Brain microvascular endothelial cell (primary cell): ENCODE measurements at regions not wholly inside any gene's neighbourhood (a gene's known extent, or its start where the extent isn't known, plus 50 kb on each side); places are given as distances from the start of the nearest gene placed in this dataset.

Experiments used
- DNase-seq: peaks from one replicate; pipeline ENCODE4 v3.0.0-alpha.2; 2020
- H3K27ac ChIP-seq: fragments of 250-450 bp; sonication (Bioruptor Pico); 2 replicates; pipeline ENCODE4 v1.5.1; 2020; ENCODE audit warnings: mild to moderate bottlenecking, moderate library complexity
- H3K27me3 ChIP-seq: fragments of 250-450 bp; sonication (Bioruptor Pico); replicated peaks from 2 replicates; pipeline ENCODE4 v1.5.1; 2020; ENCODE audit warnings: mild to moderate bottlenecking
- H3K36me3 ChIP-seq: fragments of 250-450 bp; sonication (Bioruptor Pico); replicated peaks from 2 replicates; pipeline ENCODE4 v1.5.1; 2020; ENCODE audit warnings: mild to moderate bottlenecking
- H3K4me3 ChIP-seq: 2 replicates; pipeline ENCODE4 v1.5.1; 2011; ENCODE audit warnings: low read depth, mild to moderate bottlenecking, control low read depth, low read length, moderate library complexity
- in situ Hi-C: cut with HindIII; loops from 2 replicates; pipeline ENCODE4 v1.10.0; 2017; ENCODE audit warnings: low sequenced_read_pairs, low pct_ligation_motif_present
- TF ChIP-seq, protein P1 (sequence below): IDR thresholded peaks from 2 replicates; pipeline ENCODE4 v1.5.1; 2011; ENCODE audit warnings: low read depth, mild to moderate bottlenecking, moderate library complexity, low read length, control low read depth, inconsistent platforms; ENCODE audit errors: missing control alignments

DNA sequence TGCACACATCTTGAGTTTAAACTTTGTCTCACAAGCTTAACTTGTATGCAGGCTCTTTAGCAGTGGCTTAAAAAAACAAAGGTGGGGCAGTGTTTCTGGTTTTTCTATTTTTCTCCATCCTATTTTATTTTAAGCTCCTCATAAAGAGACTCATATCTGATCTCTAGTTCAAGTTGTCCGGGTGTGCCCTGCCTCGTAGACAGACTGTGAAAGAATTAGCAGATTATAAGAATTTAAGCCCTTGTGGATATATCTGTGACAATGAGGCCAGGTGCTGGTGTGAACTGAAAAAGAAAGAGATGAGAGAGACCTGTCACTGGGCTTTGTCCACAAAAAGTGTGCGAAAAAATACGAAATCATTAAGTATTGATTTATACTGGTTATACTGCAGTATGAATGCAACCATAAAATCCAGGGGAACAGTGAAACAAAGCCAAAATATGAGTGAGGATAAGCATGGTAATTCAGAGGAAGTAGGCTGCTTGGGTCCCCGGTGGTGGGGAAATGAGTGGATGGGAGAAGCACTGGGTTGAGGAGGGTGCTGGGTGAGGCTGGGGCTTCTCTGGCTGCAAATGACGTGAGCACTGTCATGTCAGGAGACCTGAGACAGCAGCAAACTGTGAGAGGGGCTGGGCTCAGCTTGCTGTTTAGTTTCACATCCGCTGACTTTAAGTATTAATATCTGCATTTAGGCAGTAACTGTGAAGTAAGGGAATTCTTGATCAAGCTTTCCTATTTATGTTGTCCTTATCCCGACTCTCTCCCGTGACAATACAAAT is 179.7 kb upstream of the ANKRD55 start:
- DNase-seq: no peak
- Histone ChIP-seq H3K27ac (no peak overlapping the region), H3K4me3 (no peak overlapping the region), H3K36me3 (no peaks in the 10 kb centered on the region), H3K27me3 (no peaks in the 10 kb centered on the region)
- TF ChIP-seq, protein P1, sequence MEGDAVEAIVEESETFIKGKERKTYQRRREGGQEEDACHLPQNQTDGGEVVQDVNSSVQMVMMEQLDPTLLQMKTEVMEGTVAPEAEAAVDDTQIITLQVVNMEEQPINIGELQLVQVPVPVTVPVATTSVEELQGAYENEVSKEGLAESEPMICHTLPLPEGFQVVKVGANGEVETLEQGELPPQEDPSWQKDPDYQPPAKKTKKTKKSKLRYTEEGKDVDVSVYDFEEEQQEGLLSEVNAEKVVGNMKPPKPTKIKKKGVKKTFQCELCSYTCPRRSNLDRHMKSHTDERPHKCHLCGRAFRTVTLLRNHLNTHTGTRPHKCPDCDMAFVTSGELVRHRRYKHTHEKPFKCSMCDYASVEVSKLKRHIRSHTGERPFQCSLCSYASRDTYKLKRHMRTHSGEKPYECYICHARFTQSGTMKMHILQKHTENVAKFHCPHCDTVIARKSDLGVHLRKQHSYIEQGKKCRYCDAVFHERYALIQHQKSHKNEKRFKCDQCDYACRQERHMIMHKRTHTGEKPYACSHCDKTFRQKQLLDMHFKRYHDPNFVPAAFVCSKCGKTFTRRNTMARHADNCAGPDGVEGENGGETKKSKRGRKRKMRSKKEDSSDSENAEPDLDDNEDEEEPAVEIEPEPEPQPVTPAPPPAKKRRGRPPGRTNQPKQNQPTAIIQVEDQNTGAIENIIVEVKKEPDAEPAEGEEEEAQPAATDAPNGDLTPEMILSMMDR: no peak
- in situ Hi-C loops: no loop called here

DNA sequence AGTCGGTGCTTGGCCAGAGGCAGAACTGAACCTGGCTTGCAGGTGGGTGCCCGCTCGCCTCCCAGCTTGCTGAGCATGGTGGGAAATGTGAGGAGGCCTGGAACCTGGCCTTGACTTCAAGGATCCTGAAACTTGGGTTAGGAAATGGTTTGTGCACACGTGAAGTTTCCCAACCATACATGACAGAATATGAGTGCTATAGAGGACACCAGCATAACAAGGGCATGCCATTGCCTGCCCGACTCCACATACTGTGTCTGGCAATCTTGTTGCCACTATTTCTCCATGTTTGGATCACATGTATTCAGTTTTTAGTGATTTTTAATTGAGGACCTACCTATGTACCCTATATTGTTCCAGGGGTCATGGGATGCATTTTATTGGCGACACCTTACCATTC is 177.6 kb upstream of the ANKRD55 start:
- Histone ChIP-seq H3K27ac (no peak overlapping the region), H3K27me3 (no peaks in the 10 kb centered on the region), H3K4me3 (no peak overlapping the region), H3K36me3 (no peaks in the 10 kb centered on the region)
- TF ChIP-seq, protein P1: no peak
- in situ Hi-C loops: no loop called here
- no peak for DNase-seq

GRCh38 chr5:56409331-56410190 is 176.4 kb upstream of the ANKRD55 start:
- Histone ChIP-seq H3K27me3 (no peaks in the 10 kb centered on the region), H3K36me3 (no peaks in the 10 kb centered on the region), H3K27ac (peak overlapping the region; percentile 64), H3K4me3 (no peak overlapping the region)
- TF ChIP-seq, protein P1: no peak
- peak; percentile 82 for DNase-seq
- in situ Hi-C loops: no loop called here

DNA sequence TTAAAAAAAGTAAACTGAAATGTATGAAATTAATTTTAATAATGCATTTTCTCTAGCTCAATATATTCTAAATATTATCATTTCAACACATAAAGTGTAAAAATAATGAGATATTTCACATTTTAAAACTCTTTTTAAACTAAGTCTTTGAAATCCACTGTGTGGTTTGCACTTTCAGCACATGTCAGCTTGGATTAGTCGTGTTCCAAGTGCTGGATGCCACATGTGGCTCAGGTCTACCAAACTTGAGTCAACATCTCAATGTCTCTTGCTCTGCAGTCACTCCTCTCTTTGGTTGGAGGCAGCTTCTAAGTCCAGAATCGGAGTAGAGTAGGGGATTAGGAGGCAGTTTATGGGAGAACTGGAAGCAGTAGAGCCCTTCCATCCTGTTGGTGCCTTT is 173.7 kb upstream of the ANKRD55 start:
- no peak for DNase-seq
- Histone ChIP-seq H3K27me3 (no peaks in the 10 kb centered on the region), H3K4me3 (no peak overlapping the region), H3K27ac (no peak overlapping the region), H3K36me3 (no peaks in the 10 kb centered on the region)
- TF ChIP-seq, protein P1: no peak
- in situ Hi-C loops: no loop called here

- no peaks in the 10 kb centered on the region for H3K36me3 ChIP-seq
- H3K4me3 ChIP-seq: no peak overlapping the region
- in situ Hi-C loops: no loop called here
- no peaks in the 10 kb centered on the region for H3K27me3 ChIP-seq
- no peak overlapping the region for H3K27ac ChIP-seq
- DNase-seq: no peak
- TF ChIP-seq, protein P1: no peak
Observed at GRCh38 chr5:56406221-56406620, 173.1 kb upstream of the ANKRD55 start.
